Breast epithelium (tissue), 4 donors: ENCODE measurements at regions not wholly inside any gene's neighbourhood (a gene's known extent, or its start where the extent isn't known, plus 50 kb on each side); places are given as distances from the start of the nearest gene placed in this dataset.

Experiments
- DNase-seq, 2 donors: peaks; one replicate each; pipeline ENCODE4 v3.0.0-alpha.2; 2019; ENCODE audit warnings: low spot score in 2 of 2
- H3K27ac ChIP-seq, 2 donors: fragments of 200-600 bp; sonication (generic) in 1 of 2; one replicate each; pipeline ENCODE4 v1.5.1; 2016 to 2019; ENCODE audit warnings: mild to moderate bottlenecking in 1 of 2
- H3K27me3 ChIP-seq, 2 donors: fragments of 200-600 bp; sonication (generic) in 1 of 2; one replicate each; pipeline versions ENCODE4 v1.5.1 to v1.6.0; 2017 to 2019; ENCODE audit warnings: control low read depth in 1 of 2, mild to moderate bottlenecking in 1 of 2
- H3K36me3 ChIP-seq: fragments of 200-600 bp; one replicate; pipeline ENCODE4 v1.5.1; 2019
- H3K4me1 ChIP-seq, 2 donors: fragments of 200-600 bp; sonication (generic); one replicate each; pipeline ENCODE4 v1.5.1; 2016 to 2019; ENCODE audit warnings: control low read depth in 1 of 2
- H3K4me3 ChIP-seq, 3 donors: fragments of 200-600 bp; sonication (generic); 1 replicate in 2 of 3; 2 replicates in 1 of 3; pipeline ENCODE4 v1.5.1; 2016 to 2019; ENCODE audit warnings: mild to moderate bottlenecking in 3 of 3, moderate library complexity in 2 of 3
- H3K9me3 ChIP-seq, 2 donors: fragments of 200-600 bp; sonication (generic) in 1 of 2; one replicate each; pipeline ENCODE4 v1.5.1; 2016 to 2019; ENCODE audit warnings: control low read depth in 1 of 2
- CTCF ChIP-seq, 3 donors: fragments of 450-650 bp; IDR thresholded peaks; one replicate each; pipeline ENCODE4 v1.5.1; 2016 to 2017; ENCODE audit warnings: antibody characterized with exemption in 3 of 3, mild to moderate bottlenecking in 3 of 3, moderate library complexity in 3 of 3
- POLR2A ChIP-seq: fragments of 450-650 bp; IDR thresholded peaks from one replicate; pipeline ENCODE4 v1.6.1; 2016; ENCODE audit warnings: antibody characterized with exemption, mild to moderate bottlenecking, moderate library complexity
- POLR2AphosphoS5 ChIP-seq, 3 donors: sonication (generic); formaldehyde crosslinking; IDR thresholded peaks; one replicate each; pipeline ENCODE4 v1.6.1; 2017; ENCODE audit warnings: antibody characterized with exemption in 3 of 3
- intact Hi-C: fragments of 100-400 bp; cut with DNase I; formaldehyde crosslinking; loops from one replicate; pipeline ENCODE4 v1.15.1; 2023; ENCODE audit warnings: low total_unique reads

- intact Hi-C loops, result no loop called here
- H3K27me3 ChIP-seq, result no peaks in the 10 kb centered on the region
- H3K4me1 ChIP-seq, result no peaks in the 10 kb centered on the region
- no peak overlapping the region for H3K4me3 ChIP-seq
- no peak overlapping the region for H3K27ac ChIP-seq
- TF ChIP-seq CTCF (IDR thresholded peaks at IDR 0.05), result no peak
- no peak for TF ChIP-seq POLR2A
- no peak for TF ChIP-seq POLR2AphosphoS5 (IDR thresholded peaks at IDR 0.05)
- DNase-seq, result no peak
- H3K9me3 ChIP-seq, result no peaks in the 10 kb centered on the region
- no peaks in the 10 kb centered on the region for H3K36me3 ChIP-seq
Observed at GRCh38 chr9:2486988-2487387, 134.6 kb upstream of the VLDLR start.

GRCh38 chr9:2489838-2490314 is 131.7 kb upstream of the VLDLR start:
- no peak for DNase-seq
- no peaks in the 10 kb centered on the region for H3K36me3 ChIP-seq
- no peaks in the 10 kb centered on the region for H3K9me3 ChIP-seq
- no peak overlapping the region for H3K27ac ChIP-seq
- no peak overlapping the region for H3K4me3 ChIP-seq
- H3K27me3 ChIP-seq, result no peaks in the 10 kb centered on the region
- TF ChIP-seq POLR2A, result no peak
- TF ChIP-seq POLR2AphosphoS5 (IDR thresholded peaks at IDR 0.05), result no peak
- TF ChIP-seq CTCF (IDR thresholded peaks at IDR 0.05), result no peak
- H3K4me1 ChIP-seq, result no peaks in the 10 kb centered on the region
- intact Hi-C loops, result no loop called here

GRCh38 chr9:2492161-2492560 is 129.4 kb upstream of the VLDLR start:
- Histone ChIP-seq H3K4me1 (no peaks in the 10 kb centered on the region), H3K9me3 (no peaks in the 10 kb centered on the region), H3K36me3 (no peaks in the 10 kb centered on the region), H3K27ac (no peak overlapping the region), H3K4me3 (no peak overlapping the region), H3K27me3 (no peaks in the 10 kb centered on the region)
- DNase-seq, result no peak
- intact Hi-C loops, result no loop called here
- TF ChIP-seq POLR2AphosphoS5 (IDR thresholded peaks at IDR 0.05) (no peak), CTCF (IDR thresholded peaks at IDR 0.05) (no peak), POLR2A (no peak)

GRCh38 chr9:2493109-2493508 is 128.5 kb upstream of the VLDLR start:
- Histone ChIP-seq H3K4me1 (no peaks in the 10 kb centered on the region), H3K27me3 (no peaks in the 10 kb centered on the region), H3K9me3 (no peaks in the 10 kb centered on the region), H3K36me3 (no peaks in the 10 kb centered on the region), H3K27ac (no peak overlapping the region), H3K4me3 (no peak overlapping the region)
- intact Hi-C loops, result no loop called here
- no peak for DNase-seq
- TF ChIP-seq POLR2A (no peak), POLR2AphosphoS5 (IDR thresholded peaks at IDR 0.05) (no peak), CTCF (IDR thresholded peaks at IDR 0.05) (no peak)

GRCh38 chr9:2493529-2493928 is 128.1 kb upstream of the VLDLR start:
- no peak overlapping the region for H3K27ac ChIP-seq
- H3K4me3 ChIP-seq, result no peak overlapping the region
- DNase-seq, result no peak
- no peaks in the 10 kb centered on the region for H3K4me1 ChIP-seq
- TF ChIP-seq POLR2A, result no peak
- no peak for TF ChIP-seq POLR2AphosphoS5 (IDR thresholded peaks at IDR 0.05)
- TF ChIP-seq CTCF (IDR thresholded peaks at IDR 0.05), result no peak
- no peaks in the 10 kb centered on the region for H3K9me3 ChIP-seq
- H3K27me3 ChIP-seq, result no peaks in the 10 kb centered on the region
- intact Hi-C loops, result no loop called here
- H3K36me3 ChIP-seq, result no peaks in the 10 kb centered on the region
